HepG2 (cell line): ENCODE measurements at regions not wholly inside any gene's neighbourhood (a gene's known extent, or its start where the extent isn't known, plus 50 kb on each side); places are given as distances from the start of the nearest gene placed in this dataset.

Experiments
- ATAC-seq: fragments of 200-7000 bp; cut with Tn5 transposase; 3 replicates; pipeline ENCODE4 v1.9.1; 2020; ENCODE audit warnings: mild to moderate bottlenecking, moderate library complexity
- BruUV-seq: library from RNA; stranded (reverse); fragments of 400-500 nt; replicated peaks from 2 replicates; lab custom pipeline; 2021; lab: Mats Ljungman, UMichigan
- CTCF ChIA-PET: fragments of 300-600 bp; formaldehyde crosslinking; extraction: SDS; loops from one replicate; lab custom pipeline; 2021; ENCODE audit warnings: low total read pairs, inconsistent platforms, low intra/inter-chr PET ratio; lab: Yijun Ruan, JAX
- POLR2A ChIA-PET: fragments of 350-600 bp; sonication (Branson Sonifier 250); formaldehyde crosslinking; loops from one replicate; lab custom pipeline; 2020; ENCODE audit warnings: antibody characterized with exemption, inconsistent platforms; lab: Yijun Ruan, JAX
- DNase-seq: peaks from one replicate; pipeline ENCODE4 v3.0.0-alpha.2; 2015; ENCODE audit warnings: low spot score
- FAIRE-seq: peaks from 3 replicates; lab custom pipeline; 2011; peaks lifted over from hg19 to GRCh38; lab: Jason Lieb, UNC
- H2AFZ ChIP-seq: one replicate; pipeline ENCODE4 v1.6.1; 2011; ENCODE audit warnings: low read length, inconsistent platforms
- H3K27ac ChIP-seq: fragments of 300-600 bp; 3 replicates; pipeline ENCODE4 v1.8.0; 2011; ENCODE audit warnings: mixed run types, mild to moderate bottlenecking, mixed read lengths, low read length, inconsistent platforms; ENCODE audit not compliant: insufficient read depth; ENCODE audit errors: extremely low read length
- H3K27me3 ChIP-seq, 2 experiments: fragments of 200-600 bp in 1 of 2; 2 replicates in 1 of 2; 3 replicates in 1 of 2; pipeline versions ENCODE4 v1.6.0 to v1.8.0; 2011; ENCODE audit warnings: low read length in 2 of 2, mild to moderate bottlenecking in 2 of 2, moderate library complexity in 2 of 2, inconsistent platforms in 1 of 2; ENCODE audit not compliant: insufficient read depth in 2 of 2, control insufficient read depth in 1 of 2
- H3K36me3 ChIP-seq, 2 experiments: fragments of 200-600 bp in 1 of 2; replicated peaks in 1 of 2; 2 replicates in 1 of 2; 3 replicates in 1 of 2; pipeline versions ENCODE4 v1.5.1 to v1.8.0; 2011; ENCODE audit warnings: low read length in 2 of 2, inconsistent platforms in 1 of 2; ENCODE audit not compliant: insufficient read depth in 2 of 2, control insufficient read depth in 1 of 2
- H3K4me1 ChIP-seq: 2 replicates; pipeline ENCODE4 v1.5.1; 2012; ENCODE audit warnings: low read length, inconsistent platforms; ENCODE audit not compliant: insufficient read depth
- H3K4me2 ChIP-seq: 2 replicates; pipeline ENCODE4 v1.6.0; 2011; ENCODE audit warnings: low read depth, low read length, inconsistent platforms
- H3K4me3 ChIP-seq, 3 experiments: fragments of 200-600 bp in 1 of 3; sonication (generic), shearing (Covaris generic) in 1 of 3; replicated peaks in 1 of 3; 2 replicates each; pipeline ENCODE4 v1.5.1; 2011 to 2016; ENCODE audit warnings: low read length in 3 of 3, inconsistent platforms in 2 of 3, low read depth in 2 of 3, mild to moderate bottlenecking in 2 of 3, control low read depth in 1 of 3, mixed read lengths in 1 of 3; ENCODE audit not compliant: insufficient read depth in 1 of 3
- H3K79me2 ChIP-seq: one replicate; pipeline ENCODE4 v1.6.1; 2011; ENCODE audit warnings: low read length, inconsistent platforms; ENCODE audit not compliant: insufficient read depth
- H3K9ac ChIP-seq: 2 replicates; pipeline ENCODE4 v1.6.0; 2011; ENCODE audit warnings: mild to moderate bottlenecking, low read depth, low read length, inconsistent platforms; ENCODE audit not compliant: insufficient read depth
- H3K9me3 ChIP-seq: 2 replicates; pipeline ENCODE4 v1.5.1; 2012; ENCODE audit warnings: mild to moderate bottlenecking, low read length
- H4K20me1 ChIP-seq: 2 replicates; pipeline ENCODE4 v1.6.0; 2011; ENCODE audit warnings: inconsistent platforms, mild to moderate bottlenecking, low read length, moderate library complexity; ENCODE audit not compliant: insufficient read depth
- AFF4 ChIP-seq: sonication (generic); formaldehyde crosslinking; IDR thresholded peaks from 2 replicates; pipeline ENCODE4 v1.4.0; 2020; ENCODE audit warnings: missing genetic modification reagents
- CENPT ChIP-seq: sonication (generic); formaldehyde crosslinking; IDR thresholded peaks from 2 replicates; pipeline ENCODE4 v1.8.0; 2022; ENCODE audit warnings: low read depth, mild to moderate bottlenecking, moderate library complexity, missing genetic modification reagents
- FOXK1 ChIP-seq: sonication (generic); formaldehyde crosslinking; IDR thresholded peaks from 2 replicates; pipeline ENCODE4 v1.4.0; 2020; ENCODE audit warnings: low read depth, missing genetic modification reagents, borderline replicate concordance
- GPN1 ChIP-seq: sonication (generic); formaldehyde crosslinking; IDR thresholded peaks from 2 replicates; pipeline ENCODE4 v1.5.1; 2020; ENCODE audit warnings: missing genetic modification reagents, borderline replicate concordance
- HMGXB3 ChIP-seq: sonication (generic); formaldehyde crosslinking; IDR thresholded peaks from 2 replicates; pipeline ENCODE4 v1.4.0; 2020; ENCODE audit warnings: missing genetic modification reagents, borderline replicate concordance
- HOXA7 ChIP-seq: sonication (generic); formaldehyde crosslinking; IDR thresholded peaks from 2 replicates; pipeline ENCODE4 v1.8.1; 2022; ENCODE audit warnings: mild to moderate bottlenecking, missing genetic modification reagents, moderate library complexity
- STAT6 ChIP-seq: sonication (generic); formaldehyde crosslinking; IDR thresholded peaks from 2 replicates; pipeline ENCODE4 v1.4.0; 2020; ENCODE audit warnings: missing genetic modification reagents, mild to moderate bottlenecking, borderline replicate concordance
- ZFP90 ChIP-seq: sonication (generic); formaldehyde crosslinking; IDR thresholded peaks from 2 replicates; pipeline ENCODE4 v1.8.0; 2022; ENCODE audit warnings: missing genetic modification reagents, mild to moderate bottlenecking, inconsistent platforms, borderline replicate concordance
- ZFY ChIP-seq: sonication (generic); formaldehyde crosslinking; IDR thresholded peaks from 2 replicates; pipeline ENCODE4 v1.4.0; 2020; ENCODE audit warnings: missing genetic modification reagents
- ZMYM4 ChIP-seq: sonication (generic); formaldehyde crosslinking; IDR thresholded peaks from 2 replicates; pipeline ENCODE4 v1.8.1; 2023; ENCODE audit warnings: mild to moderate bottlenecking, missing genetic modification reagents
- ZNF24 ChIP-seq: fragments of 450-650 bp; IDR thresholded peaks from 2 replicates; pipeline ENCODE4 v1.6.1; 2017; ENCODE audit warnings: antibody characterized with exemption, mild to moderate bottlenecking
- ZNF639 ChIP-seq: conservative IDR thresholded peaks from 2 replicates; pipeline ENCODE4 v1.6.1; 2018; ENCODE audit warnings: missing genetic modification reagents
- ZNF749 ChIP-seq: sonication (generic); formaldehyde crosslinking; IDR thresholded peaks from 2 replicates; pipeline ENCODE4 v1.8.0; 2022; ENCODE audit warnings: mild to moderate bottlenecking, missing genetic modification reagents, moderate library complexity, borderline replicate concordance
- in situ Hi-C: cut with HindIII; loops from 2 replicates; pipeline ENCODE4 v1.10.0; 2017; ENCODE audit warnings: low pct_unique_long_range_greater_than_20kb; ENCODE audit not compliant: extremely low pct_ligation_motif_present
- intact Hi-C: fragments of 100-400 bp; cut with micrococcal nuclease; formaldehyde crosslinking; loops from one replicate; pipeline ENCODE4 v1.10.0; 2022; ENCODE audit not compliant: unreplicated experiment

GRCh38 chr7:86954971-86955370, 104.5 kb downstream of the ELAPOR2 start:
- peaks cover 12% of the 10 kb centered on the region for H3K4me1 ChIP-seq
- ATAC-seq (no peak), FAIRE-seq (no peak), DNase-seq (no peak)
- no peak overlapping the region for H2AFZ ChIP-seq
- in situ Hi-C loops = no loop called here
- ChIA-PET CTCF (no interaction called here), POLR2A (no interaction called here)
- H3K27me3 ChIP-seq = no peaks in the 10 kb centered on the region
- H3K9me3 ChIP-seq = peaks cover 11% of the 10 kb centered on the region
- no peaks in the 10 kb centered on the region for H3K79me2 ChIP-seq
- intact Hi-C loops = no loop called here
- H4K20me1 ChIP-seq = no peaks in the 10 kb centered on the region
- H3K36me3 ChIP-seq = no peaks in the 10 kb centered on the region
- no TSS peak for BruUV-seq
- no peak overlapping the region for H3K4me2 ChIP-seq
- no peak overlapping the region for H3K9ac ChIP-seq
- H3K27ac ChIP-seq = no peak overlapping the region
- H3K4me3 ChIP-seq = no peak overlapping the region
- TF ChIP-seq ZNF749 (CRISPR knock-in tag) = no peak
- TF ChIP-seq ZNF24 = no peak
- TF ChIP-seq ZNF639 (CRISPR knock-in tag) = no peak
- no peak for TF ChIP-seq HMGXB3 (CRISPR knock-in tag)
- TF ChIP-seq HOXA7 (CRISPR knock-in tag) = no peak
- TF ChIP-seq ZFY (CRISPR knock-in tag) = no peak
- TF ChIP-seq ZMYM4 (CRISPR knock-in tag) = no peak
- no peak for TF ChIP-seq AFF4 (CRISPR knock-in tag)
- no peak for TF ChIP-seq ZFP90 (CRISPR knock-in tag)
- no peak for TF ChIP-seq FOXK1
- TF ChIP-seq STAT6 (CRISPR knock-in tag) = no peak
- no peak for TF ChIP-seq GPN1 (CRISPR knock-in tag)
- TF ChIP-seq CENPT (CRISPR knock-in tag) = no peak
